Dendritic cell treated with granulocyte-macrophage colony-stimulating factor and Interleukin-4, amounts not matched to agents 40 ng/mL and 50 ng/mL, for 4 days (primary cell): ENCODE measurements at regions not wholly inside any gene's neighbourhood (a gene's known extent, or its start where the extent isn't known, plus 50 kb on each side); places are given as distances from the start of the nearest gene placed in this dataset.
"Not testable (repeated sequence)": the region's sequence is repeated elsewhere in the genome, so short reads cannot be mapped to it uniquely, and the experiment has no call there.

Experiments
- H3K27ac Mint-ChIP-seq: one replicate; pipeline ENCODE4 v1.8.0; 2022; ENCODE audit warnings: mild to moderate bottlenecking, mixed read lengths
- H3K27me3 Mint-ChIP-seq: one replicate; pipeline ENCODE4 v1.8.0; 2022; ENCODE audit warnings: mild to moderate bottlenecking, mixed read lengths
- H3K36me3 Mint-ChIP-seq: one replicate; pipeline ENCODE4 v1.8.0; 2022; ENCODE audit warnings: low read depth, mixed read lengths
- H3K4me1 Mint-ChIP-seq: one replicate; pipeline ENCODE4 v1.8.0; 2022; ENCODE audit warnings: low read depth, mixed read lengths
- H3K4me3 Mint-ChIP-seq: one replicate; pipeline ENCODE4 v1.8.0; 2022; ENCODE audit warnings: mild to moderate bottlenecking, moderate library complexity, mixed read lengths
- H3K9me3 Mint-ChIP-seq: one replicate; pipeline ENCODE4 v1.8.0; 2022; ENCODE audit warnings: mixed read lengths
- intact Hi-C: fragments of 100-400 bp; cut with micrococcal nuclease; formaldehyde crosslinking; loops from one replicate; pipeline ENCODE4 v1.15.0; 2022

GRCh38 chr6:28606424-28607391 lies 81.0 kb downstream of the GPX5 start:
- no peak overlapping the region for H3K4me3 Mint-ChIP-seq
- peaks cover 31% of the 10 kb centered on the region for H3K27me3 Mint-ChIP-seq
- intact Hi-C loops: no loop called here
- no peaks in the 10 kb centered on the region for H3K36me3 Mint-ChIP-seq
- H3K9me3 Mint-ChIP-seq: no peaks in the 10 kb centered on the region
- no peaks in the 10 kb centered on the region for H3K4me1 Mint-ChIP-seq
- no peak overlapping the region for H3K27ac Mint-ChIP-seq

- Mint-ChIP-seq H3K27ac (no peak overlapping the region), H3K4me1 (no peaks in the 10 kb centered on the region), H3K4me3 (no peak overlapping the region), H3K9me3 (no peaks in the 10 kb centered on the region), H3K36me3 (no peaks in the 10 kb centered on the region), H3K27me3 (peaks cover 33% of the 10 kb centered on the region)
- intact Hi-C loops: no loop called here
These were observed 82.3 kb downstream of the GPX5 start for GRCh38 chr6:28607990-28608389.

DNA sequence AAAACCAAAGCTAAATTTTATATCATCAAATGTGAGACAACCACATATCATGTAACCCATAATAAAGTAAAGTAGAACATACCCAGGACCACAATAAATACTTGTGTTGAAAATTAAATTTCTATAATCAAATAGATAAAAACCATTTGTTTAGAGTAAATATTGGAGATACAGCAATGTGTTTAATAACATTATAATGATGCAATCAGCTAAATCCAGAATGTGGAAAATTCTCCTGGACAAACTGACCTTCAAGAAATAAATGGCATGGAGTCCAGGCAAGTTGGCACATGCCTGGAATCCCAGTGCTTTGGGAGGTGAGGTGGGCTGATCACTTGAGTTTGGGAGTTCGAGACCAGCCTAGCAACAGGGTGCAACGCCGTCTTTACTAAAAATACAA lies 84.0 kb downstream of the GPX5 start:
- H3K36me3 Mint-ChIP-seq: no peaks in the 10 kb centered on the region
- no peaks in the 10 kb centered on the region for H3K4me1 Mint-ChIP-seq
- peaks cover 36% of the 10 kb centered on the region for H3K27me3 Mint-ChIP-seq
- no peak overlapping the region for H3K4me3 Mint-ChIP-seq
- intact Hi-C loops: no loop called here
- no peak overlapping the region for H3K27ac Mint-ChIP-seq
- H3K9me3 Mint-ChIP-seq: no peaks in the 10 kb centered on the region

GRCh38 chr6:28615616-28615954 lies 89.9 kb downstream of the GPX5 start:
- Mint-ChIP-seq H3K4me1 (no peaks in the 10 kb centered on the region), H3K4me3 (no peak overlapping the region), H3K36me3 (no peaks in the 10 kb centered on the region), H3K27ac (no peak overlapping the region), H3K9me3 (no peaks in the 10 kb centered on the region), H3K27me3 (peaks cover 42% of the 10 kb centered on the region)
- intact Hi-C loops: no loop called here

- H3K36me3 Mint-ChIP-seq: no peaks in the 10 kb centered on the region
- peaks cover 48% of the 10 kb centered on the region for H3K27me3 Mint-ChIP-seq
- H3K27ac Mint-ChIP-seq: no peak overlapping the region
- no peaks in the 10 kb centered on the region for H3K4me1 Mint-ChIP-seq
- H3K9me3 Mint-ChIP-seq: no peaks in the 10 kb centered on the region
- intact Hi-C loops: no loop called here
- no peak overlapping the region for H3K4me3 Mint-ChIP-seq
These were observed 90.5 kb downstream of the GPX5 start for GRCh38 chr6:28615955-28616747.

DNA sequence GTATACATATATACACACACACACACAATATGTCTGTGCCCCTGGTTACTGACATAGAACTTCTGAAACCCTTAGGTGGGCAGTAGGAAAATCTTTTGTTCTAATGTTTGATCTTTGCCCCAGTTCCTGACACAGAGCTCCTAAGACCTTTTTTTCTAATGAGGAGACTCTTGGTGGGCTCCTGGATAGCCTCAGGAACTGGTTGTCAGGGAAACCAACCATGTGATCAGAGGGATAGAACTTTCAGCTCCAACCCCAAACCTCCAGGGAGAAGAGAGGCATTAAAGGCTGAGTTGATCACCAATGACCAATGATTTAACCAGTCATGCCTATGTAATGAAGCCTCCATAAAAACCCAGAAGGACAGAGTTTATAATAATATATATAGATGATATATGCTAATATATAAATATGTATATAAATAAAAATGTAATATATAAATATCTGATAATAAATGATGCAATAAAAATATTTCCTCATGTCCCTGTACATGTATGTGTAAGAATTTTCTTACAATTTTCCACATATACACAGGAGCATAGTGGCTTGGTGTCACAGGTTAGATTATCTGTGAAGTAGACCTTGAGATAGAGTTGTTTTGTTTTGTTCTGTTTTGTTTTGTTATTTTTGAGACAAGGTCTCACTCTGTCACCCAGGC lies 93.3 kb downstream of the GPX5 start:
- Mint-ChIP-seq H3K36me3 (no peaks in the 10 kb centered on the region), H3K4me3 (no peak overlapping the region), H3K27ac (no peak overlapping the region), H3K27me3 (peaks cover 46% of the 10 kb centered on the region), H3K4me1 (no peaks in the 10 kb centered on the region), H3K9me3 (no peaks in the 10 kb centered on the region)
- intact Hi-C loops: no loop called here

- H3K9me3 Mint-ChIP-seq, H3K4me3 Mint-ChIP-seq, H3K27ac Mint-ChIP-seq, H3K36me3 Mint-ChIP-seq, intact Hi-C loops, H3K4me1 Mint-ChIP-seq: not testable (repeated sequence)
- H3K27me3 Mint-ChIP-seq: peaks cover 29% of the 10 kb centered on the region
These were observed 95.6 kb downstream of the GPX5 start for GRCh38 chr6:28621268-28621667.

DNA sequence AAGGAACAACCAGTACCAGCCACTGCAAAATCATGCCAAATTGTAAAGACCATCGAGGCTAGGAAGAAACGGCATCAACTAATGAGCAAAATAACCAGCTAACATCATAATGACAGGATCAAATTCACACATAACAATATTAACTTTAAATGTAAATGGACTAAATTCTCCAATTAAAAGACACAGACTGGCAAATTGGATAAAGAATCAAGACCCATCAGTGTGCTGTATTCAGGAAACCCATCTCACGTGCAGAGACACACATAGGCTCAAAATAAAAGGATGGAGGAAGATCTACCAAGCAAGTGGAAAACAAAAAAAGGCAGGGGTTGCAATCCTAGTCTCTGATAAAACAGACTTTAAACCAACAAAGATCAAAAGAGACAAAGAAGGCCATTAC lies 97.6 kb downstream of the GPX5 start:
- intact Hi-C loops, H3K4me1 Mint-ChIP-seq, H3K27ac Mint-ChIP-seq, H3K36me3 Mint-ChIP-seq, H3K4me3 Mint-ChIP-seq, H3K9me3 Mint-ChIP-seq: not testable (repeated sequence)
- H3K27me3 Mint-ChIP-seq: peaks cover 19% of the 10 kb centered on the region

DNA sequence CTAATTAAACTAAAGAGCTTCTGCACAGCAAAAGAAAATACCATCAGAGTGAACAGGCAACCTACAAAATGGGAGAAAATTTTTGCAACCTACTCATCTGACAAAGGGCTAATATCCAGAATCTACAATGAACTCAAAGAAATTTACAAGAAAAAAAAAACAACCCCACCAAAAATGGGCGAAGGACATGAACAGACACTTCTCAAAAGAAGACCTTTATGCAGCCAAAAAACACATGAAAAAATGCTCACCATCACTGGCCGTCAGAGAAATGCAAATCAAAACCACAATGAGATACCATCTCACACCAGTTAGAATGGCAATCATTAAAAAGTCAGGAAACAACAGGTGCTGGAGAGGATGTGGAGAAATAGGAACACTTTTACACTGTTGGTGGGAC lies 100.7 kb downstream of the GPX5 start:
- H3K36me3 Mint-ChIP-seq, H3K9me3 Mint-ChIP-seq, H3K4me1 Mint-ChIP-seq, H3K4me3 Mint-ChIP-seq, H3K27me3 Mint-ChIP-seq, intact Hi-C loops, H3K27ac Mint-ChIP-seq: not testable (repeated sequence)

DNA sequence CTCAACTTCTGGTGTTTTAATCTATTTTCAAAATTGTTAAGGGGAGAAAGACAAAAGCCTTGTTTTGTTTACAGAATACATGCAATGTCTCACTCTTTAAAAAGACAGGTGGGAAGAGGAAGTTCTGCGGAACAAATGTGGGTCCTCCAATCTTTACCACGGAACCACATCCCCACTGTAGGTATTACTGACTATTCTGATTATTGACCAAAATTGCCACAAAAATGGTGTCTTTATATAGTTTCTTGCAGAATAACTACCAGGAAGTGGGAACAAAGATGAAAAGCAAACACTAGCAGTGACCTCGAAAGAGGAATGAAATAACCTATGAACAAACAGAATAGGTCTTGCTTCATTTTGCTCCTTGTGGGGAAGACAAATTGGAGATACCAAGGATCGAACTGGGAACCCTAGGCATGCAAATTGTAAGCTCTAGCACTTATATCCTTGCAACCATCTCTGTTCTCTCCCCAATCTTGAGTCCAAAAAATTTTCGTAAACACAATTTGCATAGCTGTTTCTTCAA lies 106.7 kb downstream of the GPX5 start:
- H3K9me3 Mint-ChIP-seq: no peaks in the 10 kb centered on the region
- no peaks in the 10 kb centered on the region for H3K4me1 Mint-ChIP-seq
- H3K27me3 Mint-ChIP-seq: peaks cover 48% of the 10 kb centered on the region
- intact Hi-C loops: no loop called here
- no peaks in the 10 kb centered on the region for H3K36me3 Mint-ChIP-seq
- H3K27ac Mint-ChIP-seq: no peak overlapping the region
- no peak overlapping the region for H3K4me3 Mint-ChIP-seq

DNA sequence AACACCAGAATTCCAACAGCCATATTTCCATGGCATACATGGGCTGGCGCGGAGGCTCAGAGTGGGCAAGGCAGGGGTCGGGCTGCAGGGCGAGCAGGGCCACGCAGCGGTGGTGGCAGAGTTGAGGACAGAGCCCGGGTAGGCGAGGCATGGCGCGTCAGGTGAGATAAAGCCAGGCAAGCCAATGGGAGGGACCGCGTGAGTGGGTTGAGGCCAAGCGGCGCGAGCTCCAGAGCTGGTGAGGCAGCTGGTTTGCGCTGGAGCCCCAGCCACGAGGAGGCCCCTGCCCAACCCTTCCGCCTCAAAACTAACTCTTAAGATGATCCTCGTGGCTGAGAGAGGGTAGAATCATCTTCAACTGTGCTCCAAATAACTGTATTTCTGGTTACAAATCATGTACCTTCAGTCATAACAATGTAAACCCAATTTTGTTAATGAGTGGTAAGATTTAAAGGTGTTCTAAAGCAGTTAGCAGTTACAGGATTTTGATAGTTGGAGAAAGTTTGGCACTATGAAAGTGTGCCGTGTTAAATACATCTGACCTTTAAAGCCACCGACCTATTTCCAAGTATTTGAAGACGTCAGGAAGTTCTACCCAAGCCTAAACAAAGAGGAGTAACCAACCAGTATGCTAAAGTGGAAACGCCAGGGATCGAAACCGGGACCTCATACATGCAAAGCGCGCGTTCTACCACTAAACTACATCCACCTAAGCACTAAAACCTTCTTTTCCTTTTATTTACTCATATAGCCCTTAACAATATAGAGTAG lies 107.9 kb downstream of the GPX5 start:
- no peaks in the 10 kb centered on the region for H3K4me1 Mint-ChIP-seq
- no peak overlapping the region for H3K4me3 Mint-ChIP-seq
- H3K36me3 Mint-ChIP-seq: no peaks in the 10 kb centered on the region
- no peak overlapping the region for H3K27ac Mint-ChIP-seq
- intact Hi-C loops: no loop called here
- peaks cover under 1% of the 10 kb centered on the region for H3K9me3 Mint-ChIP-seq
- H3K27me3 Mint-ChIP-seq: peaks cover 54% of the 10 kb centered on the region

GRCh38 chr6:28634411-28634760 lies 108.7 kb downstream of the GPX5 start:
- peaks cover 59% of the 10 kb centered on the region for H3K27me3 Mint-ChIP-seq
- H3K27ac Mint-ChIP-seq: no peak overlapping the region
- no peak overlapping the region for H3K4me3 Mint-ChIP-seq
- intact Hi-C loops: no loop called here
- H3K36me3 Mint-ChIP-seq: no peaks in the 10 kb centered on the region
- no peaks in the 10 kb centered on the region for H3K4me1 Mint-ChIP-seq
- H3K9me3 Mint-ChIP-seq: peaks cover 8% of the 10 kb centered on the region

DNA sequence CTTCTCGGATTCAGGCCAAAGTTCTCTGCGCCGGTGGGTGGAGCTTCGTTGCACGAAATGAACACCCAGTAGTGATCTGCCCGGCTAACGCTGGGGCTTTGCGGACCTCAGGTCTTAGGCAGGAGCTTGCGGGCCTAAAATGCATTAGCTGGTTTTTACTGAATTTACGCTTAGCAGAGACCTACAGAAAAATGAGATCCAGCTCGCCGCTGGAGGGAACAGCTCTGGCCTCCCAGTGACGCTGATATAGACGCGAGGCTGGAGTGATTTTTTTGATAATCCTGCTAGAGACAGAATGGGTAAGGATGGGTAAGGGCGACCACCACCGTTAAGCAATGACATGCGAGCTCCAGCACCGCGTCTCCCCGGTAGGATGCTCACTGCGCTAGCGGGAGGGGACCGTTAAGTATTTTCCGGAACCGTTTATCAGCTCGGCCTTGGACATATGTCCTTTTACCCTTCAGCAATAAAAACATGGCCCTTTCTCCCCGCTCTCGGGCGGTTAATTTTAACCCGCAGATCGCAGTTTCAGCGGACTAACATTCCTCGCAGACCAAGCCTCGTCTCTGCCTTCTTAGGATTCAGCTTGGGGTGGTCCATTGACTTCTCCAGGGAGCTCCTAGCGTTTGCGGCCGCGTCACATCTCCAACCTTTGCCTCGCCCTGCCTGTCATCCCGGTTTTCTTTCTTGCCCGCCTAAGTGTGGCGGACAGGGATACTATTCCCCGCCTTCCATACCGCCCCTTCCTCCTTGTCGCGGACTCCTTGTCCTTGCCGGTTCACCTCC lies 109.3 kb downstream of the GPX5 start:
- intact Hi-C loops: no loop called here
- no peaks in the 10 kb centered on the region for H3K4me1 Mint-ChIP-seq
- peaks cover 59% of the 10 kb centered on the region for H3K27me3 Mint-ChIP-seq
- H3K27ac Mint-ChIP-seq: no peak overlapping the region
- peaks cover 8% of the 10 kb centered on the region for H3K9me3 Mint-ChIP-seq
- no peaks in the 10 kb centered on the region for H3K36me3 Mint-ChIP-seq
- H3K4me3 Mint-ChIP-seq: no peak overlapping the region
